ENCODE measurements at regions not wholly inside any gene's neighbourhood (a gene's known extent, or its start where the extent isn't known, plus 50 kb on each side); places are given as distances from the start of the nearest gene placed in this dataset.

DNA sequence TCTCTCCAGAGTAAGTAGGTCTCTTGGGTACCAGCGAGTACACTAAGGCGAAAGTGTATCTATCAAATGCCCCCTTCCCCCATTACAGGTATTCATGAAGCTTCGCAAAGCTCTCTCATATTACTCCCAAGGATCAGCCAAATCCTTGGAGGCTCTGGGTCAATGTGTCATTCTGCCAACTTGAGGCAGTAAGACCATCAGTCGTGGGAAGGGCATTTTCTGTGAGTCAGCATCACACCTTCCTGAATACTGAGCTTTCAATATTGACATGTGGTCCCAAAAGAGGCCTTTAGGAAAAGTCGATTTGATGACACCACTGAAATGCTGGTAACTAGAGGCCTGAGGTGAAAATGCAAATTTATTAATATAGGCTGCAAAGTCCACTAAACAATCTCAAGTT is 323.9 kb downstream of the LRIG3 start:
- no peak overlapping the region for H3K27ac ChIP-seq
- TF ChIP-seq, protein P1, sequence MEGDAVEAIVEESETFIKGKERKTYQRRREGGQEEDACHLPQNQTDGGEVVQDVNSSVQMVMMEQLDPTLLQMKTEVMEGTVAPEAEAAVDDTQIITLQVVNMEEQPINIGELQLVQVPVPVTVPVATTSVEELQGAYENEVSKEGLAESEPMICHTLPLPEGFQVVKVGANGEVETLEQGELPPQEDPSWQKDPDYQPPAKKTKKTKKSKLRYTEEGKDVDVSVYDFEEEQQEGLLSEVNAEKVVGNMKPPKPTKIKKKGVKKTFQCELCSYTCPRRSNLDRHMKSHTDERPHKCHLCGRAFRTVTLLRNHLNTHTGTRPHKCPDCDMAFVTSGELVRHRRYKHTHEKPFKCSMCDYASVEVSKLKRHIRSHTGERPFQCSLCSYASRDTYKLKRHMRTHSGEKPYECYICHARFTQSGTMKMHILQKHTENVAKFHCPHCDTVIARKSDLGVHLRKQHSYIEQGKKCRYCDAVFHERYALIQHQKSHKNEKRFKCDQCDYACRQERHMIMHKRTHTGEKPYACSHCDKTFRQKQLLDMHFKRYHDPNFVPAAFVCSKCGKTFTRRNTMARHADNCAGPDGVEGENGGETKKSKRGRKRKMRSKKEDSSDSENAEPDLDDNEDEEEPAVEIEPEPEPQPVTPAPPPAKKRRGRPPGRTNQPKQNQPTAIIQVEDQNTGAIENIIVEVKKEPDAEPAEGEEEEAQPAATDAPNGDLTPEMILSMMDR (IDR thresholded peaks at IDR 0.05), result no peak
- no peak for TF ChIP-seq ZFX (IDR thresholded peaks at IDR 0.05; ENCODE audit: borderline replicate concordance)

DNA sequence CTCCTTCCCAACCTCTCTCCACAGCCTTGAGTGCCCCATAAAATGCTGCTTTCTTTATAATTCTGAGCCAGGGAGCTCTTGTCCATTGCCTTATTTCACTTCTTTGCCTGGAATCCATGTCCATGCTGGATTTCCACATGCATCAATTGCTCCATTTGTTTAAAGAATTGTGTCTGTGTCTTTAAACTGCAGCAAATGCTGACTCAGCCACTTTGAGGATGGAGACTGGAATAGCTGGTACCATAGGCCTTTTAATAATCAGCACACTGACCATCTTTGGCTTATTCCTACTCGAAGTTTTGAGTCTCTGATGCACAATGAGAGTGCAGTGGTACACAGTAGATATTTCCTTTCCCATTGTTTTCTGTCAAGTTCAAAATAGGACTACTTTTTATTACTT is 318.8 kb downstream of the LRIG3 start:
- TF ChIP-seq, protein P1 (IDR thresholded peaks at IDR 0.05), result no peak
- TF ChIP-seq ZFX (IDR thresholded peaks at IDR 0.05; ENCODE audit: borderline replicate concordance), result no peak
- H3K27ac ChIP-seq, result no peak overlapping the region

DNA sequence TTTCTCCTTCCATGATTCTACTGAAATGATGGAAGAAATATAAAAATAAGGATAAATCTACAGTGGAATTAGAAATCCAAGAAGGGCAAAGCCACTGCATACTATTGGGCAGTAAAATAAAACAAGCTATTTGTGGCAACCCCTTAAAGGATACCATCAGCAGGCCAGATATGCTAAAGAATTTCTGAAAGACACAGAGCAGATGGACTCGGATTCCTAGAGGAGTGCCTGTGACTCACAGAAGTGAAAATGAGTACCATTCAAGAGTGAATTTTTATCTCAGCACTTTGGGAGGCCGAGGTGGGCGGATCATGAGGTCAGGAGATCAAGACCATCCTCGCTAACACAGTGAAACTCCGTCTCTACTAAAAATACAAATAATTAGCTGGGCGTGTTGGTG is 318.1 kb downstream of the LRIG3 start:
- TF ChIP-seq, protein P1 (IDR thresholded peaks at IDR 0.05), result no peak
- no peak for TF ChIP-seq ZFX (IDR thresholded peaks at IDR 0.05; ENCODE audit: borderline replicate concordance)
- no peak overlapping the region for H3K27ac ChIP-seq

DNA sequence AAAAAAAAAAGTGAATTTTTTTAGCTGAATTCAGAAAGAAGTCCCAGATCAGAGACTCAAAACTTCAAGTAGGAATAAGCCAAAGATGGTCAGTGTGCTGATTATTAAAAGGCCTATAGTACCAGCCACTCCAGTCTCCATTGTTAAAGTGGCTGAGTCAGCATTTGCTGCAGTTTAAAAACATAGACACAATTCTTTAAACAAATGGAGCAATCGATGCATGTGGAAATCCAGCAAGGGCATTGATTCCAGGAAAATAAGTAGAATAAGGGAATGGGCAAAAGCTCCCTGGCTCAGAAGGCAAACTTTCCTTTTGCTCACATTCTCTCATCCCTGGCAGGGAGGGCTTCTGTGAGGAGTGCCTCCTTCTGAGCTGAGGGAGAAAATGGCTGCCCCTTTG is 317.6 kb downstream of the LRIG3 start:
- TF ChIP-seq, protein P1 (IDR thresholded peaks at IDR 0.05), result no peak
- TF ChIP-seq ZFX (IDR thresholded peaks at IDR 0.05; ENCODE audit: borderline replicate concordance), result no peak
- no peak overlapping the region for H3K27ac ChIP-seq

DNA sequence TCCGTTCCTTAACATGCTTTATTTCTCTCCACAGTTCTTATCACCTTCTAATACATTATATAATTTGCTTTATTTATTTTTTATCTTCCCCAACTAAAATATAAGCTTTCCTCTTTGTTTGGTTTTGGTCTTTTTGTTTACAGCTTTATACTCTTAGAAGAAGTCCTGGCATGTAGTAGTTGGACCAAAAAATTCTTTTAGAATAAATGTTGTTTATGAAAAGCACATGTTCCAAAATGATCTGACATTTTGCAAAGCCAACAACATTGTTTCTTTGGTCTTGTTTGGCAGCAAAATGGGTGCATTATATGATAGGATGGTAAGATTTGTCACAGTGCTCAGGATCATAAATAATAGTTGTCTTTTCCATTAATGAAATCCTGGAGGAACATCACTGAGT is 312.5 kb downstream of the LRIG3 start:
- no peak for TF ChIP-seq ZFX (IDR thresholded peaks at IDR 0.05; ENCODE audit: borderline replicate concordance)
- TF ChIP-seq, protein P1 (IDR thresholded peaks at IDR 0.05), result no peak
- H3K27ac ChIP-seq, result no peak overlapping the region

DNA sequence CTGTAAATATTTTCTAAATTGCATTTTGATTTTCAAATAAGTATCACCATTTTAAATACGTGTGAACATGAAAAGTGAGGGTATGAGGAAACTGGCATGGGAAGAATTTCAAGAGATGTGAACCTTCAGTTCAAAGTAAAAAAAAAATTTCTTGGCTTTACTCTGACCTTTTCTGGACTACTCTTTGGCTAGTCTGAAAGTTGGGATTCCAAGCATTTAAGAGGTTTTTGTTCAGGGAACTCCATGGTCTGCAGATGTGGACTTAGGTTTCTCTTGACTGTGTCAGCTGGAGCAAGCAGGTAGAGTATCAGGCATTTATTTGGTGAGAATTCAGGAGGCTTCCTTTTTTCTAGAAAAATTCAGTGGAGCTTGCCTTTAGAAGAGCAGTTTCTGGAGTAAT is 311.6 kb downstream of the LRIG3 start:
- no peak overlapping the region for H3K27ac ChIP-seq
- no peak for TF ChIP-seq ZFX (IDR thresholded peaks at IDR 0.05; ENCODE audit: borderline replicate concordance)
- TF ChIP-seq, protein P1 (IDR thresholded peaks at IDR 0.05), result no peak

DNA sequence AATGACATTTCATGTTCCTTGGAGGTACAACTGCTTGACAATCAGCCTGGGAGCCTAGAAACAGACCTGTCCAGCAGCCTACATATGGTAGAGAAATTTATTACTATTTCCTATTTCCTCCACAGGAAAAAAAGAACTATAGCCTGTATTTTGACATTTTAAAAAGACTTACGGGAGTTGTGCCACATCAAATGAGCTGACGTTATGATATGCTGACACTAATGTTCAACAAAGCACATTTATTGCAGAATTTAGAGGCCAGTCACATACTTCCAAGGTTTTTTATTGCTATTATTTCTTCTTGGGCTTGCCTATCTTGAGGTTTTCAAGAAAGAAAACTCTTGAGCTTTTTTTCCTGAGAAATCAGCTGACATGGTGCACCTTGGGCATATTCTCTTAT is 305.3 kb downstream of the LRIG3 start:
- TF ChIP-seq, protein P1 (IDR thresholded peaks at IDR 0.05), result no peak
- TF ChIP-seq ZFX (IDR thresholded peaks at IDR 0.05; ENCODE audit: borderline replicate concordance), result no peak

More for the DNA sequence above, 305.3 kb downstream of the LRIG3 start:
- no peak overlapping the region for H3K27ac ChIP-seq
